Smooth muscle cell (in vitro differentiated cells): ENCODE measurements at regions not wholly inside any gene's neighbourhood (a gene's known extent, or its start where the extent isn't known, plus 50 kb on each side); places are given as distances from the start of the nearest gene placed in this dataset.
"Not testable (repeated sequence)": the region's sequence is repeated elsewhere in the genome, so short reads cannot be mapped to it uniquely, and the experiment has no call there.

Source experiments
- DNase-seq: peaks from one replicate; lab custom pipeline; 2025; ENCODE audit not compliant: unreplicated experiment; lab: John Stamatoyannopoulos, UW
- H2AFZ ChIP-seq: fragments of 200-600 bp; sonication (generic); 2 replicates; pipeline ENCODE4 v1.6.0; 2016; ENCODE audit warnings: antibody characterized with exemption, low read depth, mild to moderate bottlenecking
- H3F3A ChIP-seq: fragments of 200-600 bp; sonication (generic); 2 replicates; pipeline ENCODE4 v1.6.0; 2017; ENCODE audit warnings: antibody characterized with exemption, low read depth
- H3K27ac ChIP-seq: fragments of 200-600 bp; sonication (generic); 2 replicates; pipeline ENCODE4 v1.5.1; 2016; ENCODE audit warnings: low read depth, mild to moderate bottlenecking
- H3K27me3 ChIP-seq: fragments of 200-600 bp; sonication (generic); 2 replicates; pipeline ENCODE4 v1.6.1; 2016; ENCODE audit warnings: low read depth, mild to moderate bottlenecking
- H3K36me3 ChIP-seq: fragments of 200-600 bp; sonication (generic); 2 replicates; pipeline ENCODE4 v1.5.1; 2016; ENCODE audit warnings: low read depth
- H3K4me1 ChIP-seq: fragments of 200-600 bp; sonication (generic); 2 replicates; pipeline ENCODE4 v1.5.1; 2016; ENCODE audit warnings: low read depth
- H3K4me2 ChIP-seq: fragments of 200-600 bp; sonication (generic); 2 replicates; pipeline ENCODE4 v1.6.0; 2016; ENCODE audit warnings: mild to moderate bottlenecking
- H3K4me3 ChIP-seq: fragments of 200-600 bp; sonication (generic); 2 replicates; pipeline ENCODE4 v1.5.1; 2016; ENCODE audit warnings: mild to moderate bottlenecking
- H3K79me2 ChIP-seq: fragments of 200-600 bp; sonication (generic); 2 replicates; pipeline ENCODE4 v1.6.0; 2016; ENCODE audit warnings: low read depth, mild to moderate bottlenecking
- H3K9ac ChIP-seq: fragments of 200-600 bp; sonication (generic); 2 replicates; pipeline ENCODE4 v1.6.0; 2016; ENCODE audit warnings: low read depth
- H3K9me3 ChIP-seq: fragments of 200-600 bp; sonication (generic); replicated peaks from 2 replicates; pipeline ENCODE4 v1.5.1; 2016; ENCODE audit warnings: low read depth
- H4K20me1 ChIP-seq: fragments of 200-600 bp; sonication (generic); 2 replicates; pipeline ENCODE4 v1.6.0; 2016; ENCODE audit warnings: low read depth
- WGBS: methylation state at CpG from one replicate; pipeline ENCODE4 v1.1.7; 2016; ENCODE audit warnings: low lambda C conversion rate; 5-methylcytosine and 5-hydroxymethylcytosine counted together
- TF ChIP-seq, protein P1 (sequence below): fragments of 200-600 bp; sonication (generic); IDR thresholded peaks from 2 replicates; pipeline ENCODE4 v1.5.1; 2017; ENCODE audit warnings: borderline replicate concordance, mild to moderate bottlenecking, antibody characterized with exemption; ENCODE audit not compliant: insufficient read depth, poor library complexity, severe bottlenecking

DNA sequence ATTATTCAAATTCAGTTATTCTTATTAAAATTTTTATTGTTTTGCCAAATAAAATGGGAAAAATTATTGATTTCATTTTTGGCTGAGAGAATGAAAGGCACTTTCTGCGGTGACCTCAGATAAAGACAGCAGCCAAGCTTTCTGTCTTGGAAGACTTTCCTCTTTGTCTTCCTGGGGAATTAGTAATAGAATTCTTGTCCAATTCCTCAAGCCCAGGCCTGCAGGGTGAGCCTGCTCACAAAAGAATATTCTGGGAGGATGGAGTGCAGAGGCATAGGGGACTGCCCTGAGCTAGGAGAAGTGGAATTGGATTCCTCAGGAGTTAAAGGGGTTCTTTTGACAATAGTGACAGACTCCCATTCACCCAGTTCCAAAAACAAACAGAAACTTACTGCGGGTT lies 614.5 kb upstream of the ADGRL2 start:
- Histone ChIP-seq H4K20me1 (no peaks in the 10 kb centered on the region), H3F3A (no peaks in the 10 kb centered on the region), H3K79me2 (no peaks in the 10 kb centered on the region), H3K4me3 (no peak overlapping the region), H3K27ac (no peak overlapping the region), H2AFZ (no peak overlapping the region), H3K27me3 (no peaks in the 10 kb centered on the region), H3K9ac (no peak overlapping the region), H3K36me3 (no peaks in the 10 kb centered on the region), H3K4me2 (no peak overlapping the region), H3K9me3 (no peaks in the 10 kb centered on the region), H3K4me1 (peaks cover 6% of the 10 kb centered on the region)
- no peak for DNase-seq
- 89% methylated on average over 2 of the region's 2 CpGs for WGBS
- TF ChIP-seq, protein P1, sequence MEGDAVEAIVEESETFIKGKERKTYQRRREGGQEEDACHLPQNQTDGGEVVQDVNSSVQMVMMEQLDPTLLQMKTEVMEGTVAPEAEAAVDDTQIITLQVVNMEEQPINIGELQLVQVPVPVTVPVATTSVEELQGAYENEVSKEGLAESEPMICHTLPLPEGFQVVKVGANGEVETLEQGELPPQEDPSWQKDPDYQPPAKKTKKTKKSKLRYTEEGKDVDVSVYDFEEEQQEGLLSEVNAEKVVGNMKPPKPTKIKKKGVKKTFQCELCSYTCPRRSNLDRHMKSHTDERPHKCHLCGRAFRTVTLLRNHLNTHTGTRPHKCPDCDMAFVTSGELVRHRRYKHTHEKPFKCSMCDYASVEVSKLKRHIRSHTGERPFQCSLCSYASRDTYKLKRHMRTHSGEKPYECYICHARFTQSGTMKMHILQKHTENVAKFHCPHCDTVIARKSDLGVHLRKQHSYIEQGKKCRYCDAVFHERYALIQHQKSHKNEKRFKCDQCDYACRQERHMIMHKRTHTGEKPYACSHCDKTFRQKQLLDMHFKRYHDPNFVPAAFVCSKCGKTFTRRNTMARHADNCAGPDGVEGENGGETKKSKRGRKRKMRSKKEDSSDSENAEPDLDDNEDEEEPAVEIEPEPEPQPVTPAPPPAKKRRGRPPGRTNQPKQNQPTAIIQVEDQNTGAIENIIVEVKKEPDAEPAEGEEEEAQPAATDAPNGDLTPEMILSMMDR, result no peak

DNA sequence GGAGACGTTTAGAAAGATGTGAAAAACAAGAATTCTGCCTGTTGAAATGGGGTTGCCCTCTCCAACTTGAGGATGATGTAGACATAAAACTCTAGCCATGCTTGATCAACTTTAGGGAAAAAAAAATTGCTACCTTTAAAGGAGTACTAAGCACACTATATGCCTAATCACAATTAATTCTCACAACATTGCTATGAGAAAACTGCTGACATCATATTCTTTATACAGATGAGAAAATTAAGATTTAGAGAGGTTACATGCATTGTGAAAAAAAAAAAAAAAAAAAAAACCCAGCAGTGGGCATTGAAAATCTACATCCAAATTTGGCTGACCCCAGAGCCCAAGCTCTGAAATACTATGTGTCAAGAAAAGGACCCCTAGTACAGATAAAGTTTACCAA lies 617.2 kb upstream of the ADGRL2 start:
- no peak overlapping the region for H3K27ac ChIP-seq
- no peak overlapping the region for H3K4me2 ChIP-seq
- no peaks in the 10 kb centered on the region for H3K9me3 ChIP-seq
- H4K20me1 ChIP-seq, result no peaks in the 10 kb centered on the region
- H3K27me3 ChIP-seq, result no peaks in the 10 kb centered on the region
- H3F3A ChIP-seq, result no peaks in the 10 kb centered on the region
- no peak overlapping the region for H2AFZ ChIP-seq
- H3K4me3 ChIP-seq, result no peak overlapping the region
- no peaks in the 10 kb centered on the region for H3K36me3 ChIP-seq
- H3K4me1 ChIP-seq, result peaks cover 6% of the 10 kb centered on the region
- no peaks in the 10 kb centered on the region for H3K79me2 ChIP-seq
- 89% methylated on average over 1 of the region's 1 CpG for WGBS
- no peak for DNase-seq
- no peak overlapping the region for H3K9ac ChIP-seq
- TF ChIP-seq, protein P1, result no peak

DNA sequence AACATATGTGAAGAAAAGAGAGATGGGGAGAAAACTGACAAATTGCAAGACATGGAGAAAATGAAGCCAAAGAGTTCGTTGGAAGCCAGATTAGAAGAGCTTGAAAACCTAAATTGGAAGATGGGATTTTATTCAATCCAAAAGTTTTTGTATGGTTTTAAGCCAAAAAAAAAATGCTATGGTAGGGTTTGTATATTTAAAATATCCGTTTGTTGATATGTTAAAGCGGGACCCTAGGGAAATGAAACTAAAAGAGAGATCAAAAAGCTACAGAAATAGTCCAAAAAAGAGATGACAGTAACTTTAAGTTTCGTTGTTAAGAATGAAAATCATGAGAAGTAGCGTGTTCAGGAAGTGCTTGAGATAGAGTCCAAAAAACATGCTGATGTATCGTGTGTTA lies 617.7 kb upstream of the ADGRL2 start:
- H3F3A ChIP-seq, result no peaks in the 10 kb centered on the region
- no peaks in the 10 kb centered on the region for H3K27me3 ChIP-seq
- 93% methylated on average over 6 of the region's 6 CpGs for WGBS
- H2AFZ ChIP-seq, result no peak overlapping the region
- H4K20me1 ChIP-seq, result no peaks in the 10 kb centered on the region
- no peak for DNase-seq
- peaks cover 6% of the 10 kb centered on the region for H3K4me1 ChIP-seq
- H3K9me3 ChIP-seq, result no peaks in the 10 kb centered on the region
- H3K27ac ChIP-seq, result no peak overlapping the region
- TF ChIP-seq, protein P1, result no peak
- H3K36me3 ChIP-seq, result no peaks in the 10 kb centered on the region
- H3K4me2 ChIP-seq, result no peak overlapping the region
- H3K4me3 ChIP-seq, result no peak overlapping the region
- H3K9ac ChIP-seq, result no peak overlapping the region
- no peaks in the 10 kb centered on the region for H3K79me2 ChIP-seq

DNA sequence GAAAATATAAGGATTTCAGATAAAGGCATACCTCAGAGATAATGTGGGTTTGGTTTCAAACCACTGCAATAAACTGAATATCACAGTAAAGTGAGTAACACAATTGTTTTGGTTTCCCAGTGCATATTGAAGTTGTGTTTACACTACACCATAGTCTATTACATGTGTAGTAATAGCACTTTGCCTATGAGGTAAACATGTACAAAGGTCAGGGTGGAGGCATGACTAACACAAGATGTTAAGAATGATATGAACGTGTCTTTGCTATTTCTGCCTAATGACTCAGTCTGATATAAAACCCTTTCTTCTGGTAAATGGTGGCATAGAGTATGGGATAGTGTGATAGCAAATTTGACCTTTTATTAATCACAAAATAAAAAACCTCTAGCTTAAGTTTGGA lies 621.5 kb upstream of the ADGRL2 start:
- 40% methylated on average over 1 of the region's 1 CpG for WGBS
- H3K4me2 ChIP-seq, result no peak overlapping the region

DNA sequence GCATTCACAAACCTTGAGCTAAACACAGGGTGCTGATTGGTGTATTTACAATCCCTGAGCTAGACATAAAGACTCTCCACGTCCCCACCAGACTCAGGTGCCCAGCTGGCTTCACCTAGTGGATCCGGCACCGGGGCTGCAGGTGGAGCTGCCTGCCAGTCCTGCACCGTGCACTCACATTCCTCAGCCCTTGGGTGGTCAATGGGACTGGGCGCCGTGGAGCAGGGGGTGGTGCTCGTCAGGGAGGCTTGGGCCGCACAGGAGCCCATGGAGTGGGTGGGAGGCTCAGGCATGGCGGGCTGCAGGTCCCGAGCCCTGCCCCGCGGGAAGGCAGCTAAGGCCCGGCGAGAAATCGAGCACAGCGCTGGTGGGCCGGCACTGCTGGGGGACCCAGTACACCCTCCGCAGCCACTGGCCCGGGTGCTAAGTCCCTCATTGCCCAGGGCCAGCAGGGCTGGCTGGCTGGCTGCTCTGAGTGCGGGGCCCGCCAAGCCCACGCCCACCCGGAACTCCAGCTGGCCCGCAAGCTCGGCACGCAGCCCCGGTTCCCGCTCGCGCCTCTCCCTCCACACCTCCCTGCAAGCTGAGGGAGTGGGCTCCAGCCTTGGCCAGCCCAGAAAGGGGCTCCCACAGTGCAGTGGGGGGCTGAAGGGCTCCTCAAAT lies 622.2 kb upstream of the ADGRL2 start:
- H3K27me3 ChIP-seq, H3F3A ChIP-seq, H3K27ac ChIP-seq, H2AFZ ChIP-seq, H3K4me3 ChIP-seq, H3K79me2 ChIP-seq, H3K4me1 ChIP-seq, H3K9me3 ChIP-seq, DNase-seq, H3K36me3 ChIP-seq, H3K9ac ChIP-seq, H3K4me2 ChIP-seq, H4K20me1 ChIP-seq: not testable (repeated sequence)
- 98% methylated on average over 25 of the region's 30 CpGs for WGBS

More for the DNA sequence above, 621.5 kb upstream of the ADGRL2 start:
- Histone ChIP-seq H3K9me3 (no peaks in the 10 kb centered on the region), H3K4me3 (no peak overlapping the region), H3K9ac (no peak overlapping the region), H2AFZ (no peak overlapping the region), H3F3A (no peaks in the 10 kb centered on the region), H3K27ac (no peak overlapping the region), H3K4me1 (no peaks in the 10 kb centered on the region), H3K27me3 (no peaks in the 10 kb centered on the region), H3K79me2 (no peaks in the 10 kb centered on the region), H3K36me3 (no peaks in the 10 kb centered on the region), H4K20me1 (no peaks in the 10 kb centered on the region)
- no peak for DNase-seq
- TF ChIP-seq, protein P1, result no peak
